ENCODE measurements at regions not wholly inside any gene's neighbourhood (a gene's known extent, or its start where the extent isn't known, plus 50 kb on each side); places are given as distances from the start of the nearest gene placed in this dataset.

DNA sequence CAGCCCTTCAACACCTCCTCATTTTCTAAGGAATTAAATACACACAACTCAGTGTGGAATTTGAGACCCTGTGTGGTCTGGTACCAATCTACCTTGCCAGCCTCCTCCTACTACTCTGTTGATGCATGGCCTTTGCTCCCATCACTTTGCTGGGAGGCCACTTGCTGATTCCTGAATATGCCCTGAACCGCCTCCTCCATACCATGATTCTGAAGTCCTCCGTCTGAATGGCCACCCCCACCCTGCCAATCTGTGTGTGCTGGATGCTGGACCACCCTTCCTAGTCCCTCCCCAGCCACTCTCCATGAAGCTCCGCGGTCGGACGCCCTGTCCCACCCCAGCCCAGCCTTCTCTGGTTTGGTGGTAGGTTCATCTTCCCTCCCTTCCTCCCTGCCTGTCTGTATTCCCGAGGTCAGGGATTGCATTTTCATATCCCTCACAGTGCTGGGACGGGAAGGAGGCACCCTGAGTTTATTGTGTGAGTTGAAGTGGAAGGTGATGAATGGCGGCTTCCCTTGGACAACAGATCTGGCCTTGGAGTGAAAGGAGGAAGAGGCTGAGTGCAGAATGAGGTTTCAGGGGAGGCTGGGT lies 138.3 kb downstream of the CDC5L start:
- no peak overlapping the region for H3K27ac ChIP-seq
- no peak for TF ChIP-seq POLR2A (IDR thresholded peaks at IDR 0.05)
- TF ChIP-seq, protein P1, sequence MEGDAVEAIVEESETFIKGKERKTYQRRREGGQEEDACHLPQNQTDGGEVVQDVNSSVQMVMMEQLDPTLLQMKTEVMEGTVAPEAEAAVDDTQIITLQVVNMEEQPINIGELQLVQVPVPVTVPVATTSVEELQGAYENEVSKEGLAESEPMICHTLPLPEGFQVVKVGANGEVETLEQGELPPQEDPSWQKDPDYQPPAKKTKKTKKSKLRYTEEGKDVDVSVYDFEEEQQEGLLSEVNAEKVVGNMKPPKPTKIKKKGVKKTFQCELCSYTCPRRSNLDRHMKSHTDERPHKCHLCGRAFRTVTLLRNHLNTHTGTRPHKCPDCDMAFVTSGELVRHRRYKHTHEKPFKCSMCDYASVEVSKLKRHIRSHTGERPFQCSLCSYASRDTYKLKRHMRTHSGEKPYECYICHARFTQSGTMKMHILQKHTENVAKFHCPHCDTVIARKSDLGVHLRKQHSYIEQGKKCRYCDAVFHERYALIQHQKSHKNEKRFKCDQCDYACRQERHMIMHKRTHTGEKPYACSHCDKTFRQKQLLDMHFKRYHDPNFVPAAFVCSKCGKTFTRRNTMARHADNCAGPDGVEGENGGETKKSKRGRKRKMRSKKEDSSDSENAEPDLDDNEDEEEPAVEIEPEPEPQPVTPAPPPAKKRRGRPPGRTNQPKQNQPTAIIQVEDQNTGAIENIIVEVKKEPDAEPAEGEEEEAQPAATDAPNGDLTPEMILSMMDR (IDR thresholded peaks at IDR 0.05 in 8 of 11, conservative IDR thresholded peaks at IDR 0.05 in 3 of 11), result no peak
- no peak for TF ChIP-seq POLR2AphosphoS5 (IDR thresholded peaks at IDR 0.05)
- H3K36me3 ChIP-seq, result no peaks in the 10 kb centered on the region
- peaks cover 0 to 40% (median 0%) of the 10 kb centered on the region in 7 donors for H3K27me3 ChIP-seq (replicated peaks in 1 of 7)
- intact Hi-C loops (cut with DNase I; ENCODE audit: low total_unique reads), result no loop called here
- WGBS, 5 donors, result 77 to 83% (median 81%) methylated on average over 9 of the region's 9 CpGs
- H3K4me1 ChIP-seq, result peaks cover 0 to 4% (median 0%) of the 10 kb centered on the region in 6 donors
- DNase-seq, result no peak
- peaks cover 0 to 21% (median 15%) of the 10 kb centered on the region in 8 donors for H3K9me3 ChIP-seq
- no peak overlapping the region for H3K4me3 ChIP-seq

DNA sequence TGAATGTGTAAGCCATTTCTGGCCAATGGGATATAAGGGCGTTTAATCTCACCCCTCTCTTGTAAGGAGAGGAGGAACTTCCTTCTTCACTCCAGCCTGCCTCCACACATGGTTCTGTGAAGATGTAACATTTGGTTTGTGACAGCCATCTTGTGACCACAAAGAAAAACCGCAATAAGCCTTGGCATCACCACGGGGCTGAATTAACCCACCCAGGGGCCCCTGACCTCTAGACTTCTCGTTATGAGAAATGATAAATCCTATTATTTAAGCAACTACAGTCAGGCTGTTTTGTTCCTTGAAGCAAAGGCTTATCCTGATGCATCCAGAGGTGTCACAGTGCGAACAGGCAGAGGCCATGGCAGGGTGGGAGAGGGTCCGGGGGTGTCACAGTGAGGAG lies 139.7 kb downstream of the CDC5L start:
- TF ChIP-seq POLR2A (IDR thresholded peaks at IDR 0.05) (no peak), POLR2AphosphoS5 (IDR thresholded peaks at IDR 0.05) (no peak)
- TF ChIP-seq, protein P1 (IDR thresholded peaks at IDR 0.05 in 8 of 11, conservative IDR thresholded peaks at IDR 0.05 in 3 of 11), result no peak
- H3K4me3 ChIP-seq, result no peak overlapping the region
- peaks cover 0 to 10% (median 4%) of the 10 kb centered on the region in 8 donors for H3K9me3 ChIP-seq
- H3K27ac ChIP-seq, result no peak overlapping the region
- intact Hi-C loops (cut with DNase I; ENCODE audit: low total_unique reads), result no loop called here
- H3K27me3 ChIP-seq (replicated peaks in 1 of 7), result peaks cover 0 to 42% (median 0%) of the 10 kb centered on the region in 7 donors
- H3K36me3 ChIP-seq, result no peaks in the 10 kb centered on the region
- 28 to 50% (median 38%) methylated on average over 6 of the region's 6 CpGs for WGBS, 5 donors
- no peak for DNase-seq
- peaks cover 0 to 4% (median 0%) of the 10 kb centered on the region in 6 donors for H3K4me1 ChIP-seq

DNA sequence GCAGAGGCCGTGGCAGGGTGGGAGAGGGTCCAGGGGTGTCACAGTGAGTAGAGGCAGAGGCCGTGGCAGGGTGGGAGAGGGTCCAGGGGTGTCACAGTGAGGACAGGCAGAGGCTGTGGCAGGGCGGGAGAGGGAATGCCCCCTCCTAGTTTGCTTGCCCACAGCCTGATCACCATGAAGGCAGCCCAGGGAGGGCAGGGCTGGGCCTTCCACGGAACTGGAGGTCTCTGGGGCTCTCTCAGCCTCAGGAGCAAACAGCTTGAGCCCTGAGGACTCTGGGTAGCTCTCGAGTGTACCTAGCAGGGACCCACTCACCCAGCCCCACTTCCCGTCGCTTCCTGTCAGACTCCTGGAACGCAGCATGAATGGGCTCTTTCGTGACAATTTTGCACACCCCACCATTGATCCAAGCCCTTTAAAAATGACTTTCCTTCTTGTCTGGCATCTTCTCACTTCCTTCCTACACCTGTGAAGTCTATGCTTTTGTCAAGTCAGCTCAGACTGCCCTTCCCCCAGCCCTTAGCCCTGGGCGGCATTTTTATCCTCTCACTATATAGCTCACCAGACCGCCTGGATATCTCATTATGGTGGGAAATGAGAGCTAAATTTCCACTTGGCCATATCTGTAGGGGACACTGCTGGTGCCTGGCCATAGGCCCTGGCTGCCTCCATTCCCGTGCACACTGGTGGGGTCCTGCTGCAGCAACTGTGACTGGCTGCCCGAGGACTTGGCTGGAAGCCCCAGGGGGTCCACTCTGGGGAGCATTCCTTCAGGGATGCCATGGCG lies 140.3 kb downstream of the CDC5L start:
- intact Hi-C loops (cut with DNase I; ENCODE audit: low total_unique reads), result no loop called here
- TF ChIP-seq POLR2A (IDR thresholded peaks at IDR 0.05) (no peak), POLR2AphosphoS5 (IDR thresholded peaks at IDR 0.05) (no peak)
- TF ChIP-seq, protein P1 (IDR thresholded peaks at IDR 0.05 in 8 of 11, conservative IDR thresholded peaks at IDR 0.05 in 3 of 11), result no peak

DNA sequence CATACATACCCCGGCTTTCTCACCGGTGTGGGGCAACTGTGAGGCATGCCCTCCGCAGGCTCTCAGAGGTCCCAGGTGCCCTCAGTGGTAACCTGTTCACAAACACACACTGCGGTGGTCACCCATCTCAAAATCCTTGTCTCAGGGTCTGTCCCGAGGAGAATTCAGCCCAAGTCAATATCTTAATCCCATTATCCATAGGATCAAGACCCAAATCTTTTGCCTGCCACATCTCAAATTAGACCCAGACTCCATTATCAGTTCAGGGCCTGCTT lies 140.8 kb downstream of the CDC5L start:
- no peaks in the 10 kb centered on the region for H3K36me3 ChIP-seq
- DNase-seq, result no peak
- intact Hi-C loops (cut with DNase I; ENCODE audit: low total_unique reads), result no loop called here
- H3K4me1 ChIP-seq, result peaks cover 0 to 4% (median 0%) of the 10 kb centered on the region in 6 donors
- H3K4me3 ChIP-seq, result no peak overlapping the region
- WGBS, 5 donors, result 82 to 92% (median 91%) methylated on average over 5 of the region's 5 CpGs
- H3K27me3 ChIP-seq (replicated peaks in 1 of 7), result peaks cover 0 to 42% (median 0%) of the 10 kb centered on the region in 7 donors
- H3K27ac ChIP-seq, result no peak overlapping the region
- TF ChIP-seq POLR2AphosphoS5 (IDR thresholded peaks at IDR 0.05) (no peak), POLR2A (IDR thresholded peaks at IDR 0.05) (no peak)
- TF ChIP-seq, protein P1 (IDR thresholded peaks at IDR 0.05 in 8 of 11, conservative IDR thresholded peaks at IDR 0.05 in 3 of 11), result no peak
- H3K9me3 ChIP-seq, result peaks cover 0 to 6% (median 0%) of the 10 kb centered on the region in 8 donors

More for the DNA sequence above, 140.3 kb downstream of the CDC5L start:
- Histone ChIP-seq H3K36me3 (no peaks in the 10 kb centered on the region), H3K27me3 (replicated peaks in 1 of 7) (peaks cover 0 to 42% (median 0%) of the 10 kb centered on the region in 7 donors), H3K9me3 (peaks cover 0 to 6% (median 0%) of the 10 kb centered on the region in 8 donors), H3K27ac (no peak overlapping the region), H3K4me1 (peaks cover 0 to 4% (median 0%) of the 10 kb centered on the region in 6 donors), H3K4me3 (no peak overlapping the region)
- WGBS, 5 donors, result 75 to 86% (median 81%) methylated on average over 13 to 14 of the region's 14 CpGs
- DNase-seq, result no peak
